ENCODE measurements at regions not wholly inside any gene's neighbourhood (a gene's known extent, or its start where the extent isn't known, plus 50 kb on each side); places are given as distances from the start of the nearest gene placed in this dataset.
"Not testable (repeated sequence)": the region's sequence is repeated elsewhere in the genome, so short reads cannot be mapped to it uniquely, and the experiment has no call there.

DNA sequence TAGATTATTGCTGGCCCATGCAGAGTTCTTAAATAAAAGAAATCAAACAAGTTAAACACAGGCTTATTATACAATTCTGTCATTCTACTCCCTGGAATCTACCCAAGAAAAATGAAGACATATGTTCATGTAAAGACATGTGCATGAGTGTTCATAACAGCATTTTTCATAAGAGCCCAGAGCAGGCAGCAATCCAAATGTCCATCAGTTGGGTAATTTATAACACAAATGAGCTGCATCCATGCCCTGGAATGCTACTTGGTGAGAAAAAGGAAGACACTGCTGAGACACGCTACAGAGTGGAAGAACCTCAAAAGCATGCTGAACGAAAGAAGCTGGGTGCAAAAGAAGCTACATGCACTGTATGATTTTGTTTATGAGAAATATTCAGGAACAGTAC, 342.6 kb downstream of the TCERG1L start:
- DNase-seq (ENCODE audit: low spot score), result no peak

GRCh38 chr10:130969700-130970099, 341.8 kb downstream of the TCERG1L start:
- no peak for DNase-seq (ENCODE audit: low spot score)

DNA sequence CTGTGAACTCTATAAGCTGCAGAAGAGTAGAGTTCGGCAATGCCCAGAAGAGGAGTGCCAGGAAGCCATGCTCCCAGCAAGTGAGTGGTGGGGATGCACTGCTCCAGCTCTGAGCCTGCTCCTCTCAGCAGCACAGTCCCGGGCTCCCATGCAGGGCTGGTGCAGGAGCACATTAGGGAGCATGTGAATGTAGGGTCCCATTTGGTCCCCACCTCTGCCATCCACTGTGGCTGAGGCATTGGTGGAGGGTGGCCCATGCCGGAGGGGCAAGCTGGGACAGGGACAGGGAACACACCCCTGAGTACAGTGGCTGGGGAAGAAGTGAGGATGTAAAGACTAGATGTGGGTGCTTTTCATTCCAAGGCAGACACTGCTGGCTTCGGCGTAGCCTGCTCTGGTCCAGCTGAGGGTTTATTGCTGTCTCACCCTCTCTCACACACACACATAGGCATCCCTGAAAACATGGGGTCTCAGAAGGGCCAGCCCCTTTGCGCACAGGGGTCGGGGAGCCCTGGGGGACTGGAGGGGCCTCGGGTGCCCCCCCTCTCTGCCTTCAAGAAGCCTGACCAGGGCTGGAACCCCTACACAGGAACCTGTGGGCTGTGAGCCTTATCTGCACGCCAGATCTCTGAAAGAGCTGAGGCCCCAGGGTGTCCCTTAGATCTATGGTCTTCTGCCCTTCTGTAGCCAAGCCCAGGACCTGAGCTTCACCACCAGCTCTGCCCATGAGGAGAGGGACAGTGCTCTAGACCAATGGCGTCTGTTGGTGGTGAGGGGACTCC, 341.0 kb downstream of the TCERG1L start:
- no peak for DNase-seq (ENCODE audit: low spot score)

GRCh38 chr10:130971123-130971435, 340.4 kb downstream of the TCERG1L start:
- no peak for DNase-seq (ENCODE audit: low spot score)

DNA sequence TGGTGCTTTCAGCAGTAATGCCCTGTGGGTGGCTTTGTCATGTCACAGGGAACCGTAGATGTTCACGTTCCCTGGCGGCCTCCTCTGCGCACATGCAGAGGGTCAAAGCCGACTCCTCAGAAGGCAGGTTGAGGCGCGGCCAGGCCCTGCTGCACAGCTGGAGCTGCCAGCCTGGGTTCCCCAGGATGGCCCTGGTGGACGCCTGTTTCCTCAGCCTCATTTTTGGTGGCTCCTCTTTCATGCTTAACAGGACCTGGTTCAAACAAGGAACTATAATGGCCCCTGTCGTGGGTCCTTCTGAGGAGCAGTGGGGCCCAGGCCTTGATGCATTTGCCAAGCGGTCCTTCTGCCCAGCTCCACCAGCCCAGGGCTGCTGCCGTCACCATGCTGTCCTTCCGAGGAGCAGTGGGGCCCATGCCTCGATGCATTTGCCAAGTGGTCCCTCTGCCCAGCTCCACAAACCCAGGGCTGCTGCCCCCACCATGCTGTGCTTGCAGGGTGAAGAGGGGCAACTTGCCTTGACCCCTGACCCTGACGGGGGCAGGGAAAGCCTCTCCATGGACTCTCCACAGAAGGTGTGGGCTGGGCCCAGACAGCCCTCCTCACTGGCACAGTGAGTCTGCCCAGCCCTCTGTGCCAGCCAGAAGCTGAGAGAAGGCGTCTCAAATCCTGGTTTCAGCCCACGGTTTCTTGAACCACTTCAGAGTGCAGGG, 338.2 kb downstream of the TCERG1L start:
- no peak for DNase-seq (ENCODE audit: low spot score)

DNA sequence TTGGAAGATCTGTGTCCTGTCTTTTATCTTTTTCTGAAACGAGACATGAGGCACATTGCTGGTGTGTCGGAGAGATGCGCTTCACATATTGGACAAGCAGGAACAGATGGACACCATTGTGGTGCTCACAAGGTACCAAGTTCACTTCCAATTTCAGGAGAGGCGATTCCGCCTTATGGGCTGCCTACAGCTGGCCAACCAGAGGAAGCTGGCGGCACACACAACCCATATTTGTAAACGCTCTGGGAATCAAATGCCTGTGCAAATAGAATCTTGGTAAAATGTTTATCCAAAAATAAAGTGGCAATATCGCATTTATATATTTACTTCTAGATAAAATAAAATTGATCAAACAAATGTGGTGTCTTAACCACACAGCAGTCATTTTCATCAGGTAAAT, 337.4 kb downstream of the TCERG1L start:
- no peak for DNase-seq (ENCODE audit: low spot score)

GRCh38 chr10:130975351-130975750, 336.2 kb downstream of the TCERG1L start:
- not testable (repeated sequence) for DNase-seq (ENCODE audit: low spot score)

- no peak for DNase-seq (ENCODE audit: low spot score)
Measured at GRCh38 chr10:130982802-130983201, 328.7 kb downstream of the TCERG1L start.

DNA sequence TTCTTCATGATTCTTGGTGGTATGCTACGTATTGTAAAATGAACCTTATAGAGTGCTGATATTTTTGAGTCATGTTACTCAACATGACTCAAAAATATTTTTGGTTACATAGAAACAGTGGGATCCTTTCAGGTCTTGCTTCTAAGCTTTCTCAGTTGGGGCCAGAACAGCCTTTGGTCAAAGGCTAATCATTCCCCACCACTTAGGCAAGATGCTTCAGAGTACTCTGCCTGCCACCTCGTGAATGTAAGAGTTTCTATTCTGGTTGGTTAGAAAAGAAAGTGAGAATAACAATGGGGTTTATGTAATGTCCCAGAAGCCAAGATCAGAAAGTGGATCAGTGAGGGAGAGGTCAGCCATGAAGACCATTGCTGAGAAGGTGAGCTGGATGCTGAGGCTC, 327.8 kb downstream of the TCERG1L start:
- DNase-seq (ENCODE audit: low spot score), result no peak

- DNase-seq (ENCODE audit: low spot score), result no peak
Measured at GRCh38 chr10:130984686-130985085, 326.8 kb downstream of the TCERG1L start.

DNA sequence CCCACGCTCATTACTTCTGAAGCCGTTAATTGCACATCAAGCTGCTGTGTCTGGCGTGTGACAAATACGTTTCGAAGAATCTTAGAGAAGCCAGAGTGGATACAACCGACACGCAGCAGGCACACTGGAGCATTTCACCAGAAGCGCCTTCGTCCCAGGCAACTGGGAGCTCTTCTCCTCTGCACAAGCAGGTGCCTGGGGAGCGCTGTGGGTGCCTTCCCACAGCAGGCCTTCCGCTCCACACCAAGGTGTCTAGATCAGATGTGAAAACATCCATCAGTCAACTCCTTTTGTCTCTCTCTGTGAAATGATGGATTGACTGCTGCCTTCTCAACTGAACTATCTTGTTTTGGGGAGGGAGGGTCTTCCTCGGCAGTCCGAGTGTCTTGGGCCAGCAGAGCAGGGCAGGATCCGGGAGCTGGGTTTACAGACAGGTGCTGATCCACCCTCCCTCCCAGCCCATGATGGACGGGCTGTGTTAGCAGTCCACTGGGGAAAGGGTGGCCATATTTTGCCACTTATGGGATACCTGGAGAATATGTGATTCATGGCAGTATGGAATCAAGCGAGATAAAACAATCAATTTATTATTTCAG, 326.3 kb downstream of the TCERG1L start:
- no peak for DNase-seq (ENCODE audit: low spot score)

DNA sequence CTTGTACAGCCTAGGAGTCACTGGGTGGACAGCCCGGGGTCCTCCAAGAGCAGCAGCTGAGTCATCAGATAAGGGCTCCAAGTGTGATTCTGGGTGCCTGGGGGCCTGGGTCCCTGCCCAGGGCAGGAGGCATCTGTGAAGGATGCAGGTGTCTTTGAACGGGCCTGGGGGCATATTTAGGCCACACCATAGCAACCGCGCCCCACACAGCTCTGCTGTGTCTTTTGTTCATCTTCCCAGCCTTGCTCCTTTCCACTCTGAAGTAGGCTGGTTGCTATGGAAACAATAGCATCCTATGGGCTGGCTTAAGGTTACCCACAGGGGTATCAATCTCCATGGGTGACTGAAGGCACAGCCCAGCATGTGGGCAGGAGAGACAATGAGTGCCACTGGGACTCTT, 324.7 kb downstream of the TCERG1L start:
- no peak for DNase-seq (ENCODE audit: low spot score)

- DNase-seq (ENCODE audit: low spot score), result no peak
Measured at GRCh38 chr10:130987401-130987800, 324.1 kb downstream of the TCERG1L start.

GRCh38 chr10:130989670-130990232, 321.8 kb downstream of the TCERG1L start:
- no peak for DNase-seq (ENCODE audit: low spot score)

- DNase-seq (ENCODE audit: low spot score), result no peak
Measured at GRCh38 chr10:130990486-130990885, 321.0 kb downstream of the TCERG1L start.

DNA sequence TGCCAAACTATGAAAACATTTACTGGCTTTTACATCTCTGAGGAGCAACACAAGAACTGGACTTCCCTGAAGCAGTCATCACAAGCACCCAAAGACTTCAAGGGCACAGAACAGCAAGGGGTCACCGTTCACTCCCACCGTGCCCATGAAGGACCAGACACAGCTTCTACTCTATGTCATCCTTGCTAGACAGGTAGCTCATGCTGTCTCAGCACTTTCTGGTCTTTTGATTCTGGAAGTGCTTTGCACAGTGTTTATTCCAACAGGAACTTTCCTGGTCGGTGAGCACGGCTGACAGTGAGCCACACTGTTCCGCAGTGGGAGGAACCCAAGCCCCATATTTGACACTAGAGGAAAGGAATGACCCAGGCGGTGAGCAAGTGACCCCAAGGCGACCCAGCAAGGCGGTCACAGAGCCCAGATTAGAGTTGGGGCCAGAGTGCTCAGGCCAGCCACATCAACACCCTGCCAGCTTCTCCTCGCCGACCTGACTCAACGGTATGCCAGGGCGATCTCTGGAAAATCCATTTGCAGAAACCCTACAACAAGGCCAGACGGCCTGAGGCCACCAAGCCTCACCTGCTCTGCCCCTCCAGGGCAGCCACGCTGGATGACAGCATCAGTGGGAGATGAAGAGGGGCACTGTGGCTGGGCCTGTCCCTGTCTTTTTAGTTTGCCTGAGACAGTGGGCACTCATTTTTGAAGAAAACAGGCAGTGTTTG, 318.6 kb downstream of the TCERG1L start:
- DNase-seq (ENCODE audit: low spot score), result no peak

DNA sequence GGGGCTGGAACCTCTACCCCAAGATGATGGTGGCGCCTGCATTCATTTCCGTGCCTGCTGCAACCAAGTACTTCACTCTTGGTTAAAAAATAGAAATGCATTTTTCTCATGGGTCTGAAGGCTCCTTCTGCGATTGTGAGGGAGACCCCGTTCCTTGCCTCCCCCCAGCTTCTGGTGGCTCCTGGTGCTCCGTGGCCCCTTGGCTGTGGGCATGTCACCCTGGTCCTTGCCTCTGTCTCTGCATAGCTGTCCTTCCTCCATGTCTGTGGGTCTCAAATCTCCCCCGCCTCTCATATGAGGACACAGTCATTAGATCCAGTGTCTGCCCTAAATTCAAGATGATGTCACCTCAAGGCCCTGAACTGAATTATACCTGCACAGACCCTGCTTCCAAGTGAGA, 317.9 kb downstream of the TCERG1L start:
- no peak for DNase-seq (ENCODE audit: low spot score)

DNA sequence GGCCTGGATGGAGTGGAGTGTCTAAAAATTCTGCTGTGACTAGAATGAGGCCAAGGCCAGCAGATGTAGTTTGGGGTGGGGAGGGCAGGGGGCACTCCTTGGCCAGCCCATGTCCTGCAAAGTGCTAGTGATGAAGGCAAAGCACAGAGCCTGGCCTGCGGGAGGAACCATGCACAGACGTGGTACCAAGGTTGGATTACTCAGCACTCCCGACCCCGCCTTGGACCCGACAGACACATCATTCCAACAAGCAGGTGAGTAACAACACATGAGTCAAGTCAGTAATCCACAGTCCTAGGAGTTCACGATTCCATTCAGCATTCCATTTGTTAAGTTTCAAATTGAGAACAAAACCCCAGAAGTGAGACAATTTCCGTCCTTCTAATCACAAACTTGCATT, 317.3 kb downstream of the TCERG1L start:
- DNase-seq (ENCODE audit: low spot score), result no peak

- no peak for DNase-seq (ENCODE audit: low spot score)
Measured at GRCh38 chr10:130994845-130995244, 316.7 kb downstream of the TCERG1L start.

GRCh38 chr10:130997267-130998045, 314.1 kb downstream of the TCERG1L start:
- DNase-seq (ENCODE audit: low spot score), result no peak

- DNase-seq (ENCODE audit: low spot score), result no peak
Measured at GRCh38 chr10:130998046-130998435, 313.5 kb downstream of the TCERG1L start.

DNA sequence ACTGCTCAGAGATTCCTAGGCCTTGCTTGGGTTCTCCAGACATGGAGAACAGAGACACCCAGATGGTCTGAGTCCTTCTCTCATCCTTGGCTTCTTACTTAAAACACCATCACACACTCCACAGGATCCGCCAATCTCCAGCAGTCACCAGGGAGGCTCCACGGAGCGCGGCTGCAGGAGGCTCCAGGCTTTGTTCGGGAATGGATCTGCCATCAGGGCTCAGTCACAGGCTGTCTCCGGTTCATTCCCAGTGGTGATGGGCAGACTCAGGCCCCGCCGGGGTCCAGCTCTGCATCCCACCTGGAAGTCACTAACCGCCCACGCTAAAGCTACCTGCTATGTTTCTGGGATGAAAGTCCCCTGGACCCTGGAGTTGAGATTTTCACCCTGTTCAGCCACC, 312.9 kb downstream of the TCERG1L start:
- DNase-seq (ENCODE audit: low spot score), result no peak
